ENCODE measurements at regions not wholly inside any gene's neighbourhood (a gene's known extent, or its start where the extent isn't known, plus 50 kb on each side); places are given as distances from the start of the nearest gene placed in this dataset.

GRCh38 chr21:35489389-35489980, 440.4 kb upstream of the RUNX1 start:
- TF ChIP-seq CTCF (IDR thresholded peaks at IDR 0.05) = no peak
- TF ChIP-seq SMC3 (IDR thresholded peaks at IDR 0.05) = no peak
- no peak for TF ChIP-seq PBX3 (IDR thresholded peaks at IDR 0.05)
- no peak for TF ChIP-seq BHLHE40 (IDR thresholded peaks at IDR 0.05; ENCODE audit: low read depth, low read length)
- TF ChIP-seq, protein P1, sequence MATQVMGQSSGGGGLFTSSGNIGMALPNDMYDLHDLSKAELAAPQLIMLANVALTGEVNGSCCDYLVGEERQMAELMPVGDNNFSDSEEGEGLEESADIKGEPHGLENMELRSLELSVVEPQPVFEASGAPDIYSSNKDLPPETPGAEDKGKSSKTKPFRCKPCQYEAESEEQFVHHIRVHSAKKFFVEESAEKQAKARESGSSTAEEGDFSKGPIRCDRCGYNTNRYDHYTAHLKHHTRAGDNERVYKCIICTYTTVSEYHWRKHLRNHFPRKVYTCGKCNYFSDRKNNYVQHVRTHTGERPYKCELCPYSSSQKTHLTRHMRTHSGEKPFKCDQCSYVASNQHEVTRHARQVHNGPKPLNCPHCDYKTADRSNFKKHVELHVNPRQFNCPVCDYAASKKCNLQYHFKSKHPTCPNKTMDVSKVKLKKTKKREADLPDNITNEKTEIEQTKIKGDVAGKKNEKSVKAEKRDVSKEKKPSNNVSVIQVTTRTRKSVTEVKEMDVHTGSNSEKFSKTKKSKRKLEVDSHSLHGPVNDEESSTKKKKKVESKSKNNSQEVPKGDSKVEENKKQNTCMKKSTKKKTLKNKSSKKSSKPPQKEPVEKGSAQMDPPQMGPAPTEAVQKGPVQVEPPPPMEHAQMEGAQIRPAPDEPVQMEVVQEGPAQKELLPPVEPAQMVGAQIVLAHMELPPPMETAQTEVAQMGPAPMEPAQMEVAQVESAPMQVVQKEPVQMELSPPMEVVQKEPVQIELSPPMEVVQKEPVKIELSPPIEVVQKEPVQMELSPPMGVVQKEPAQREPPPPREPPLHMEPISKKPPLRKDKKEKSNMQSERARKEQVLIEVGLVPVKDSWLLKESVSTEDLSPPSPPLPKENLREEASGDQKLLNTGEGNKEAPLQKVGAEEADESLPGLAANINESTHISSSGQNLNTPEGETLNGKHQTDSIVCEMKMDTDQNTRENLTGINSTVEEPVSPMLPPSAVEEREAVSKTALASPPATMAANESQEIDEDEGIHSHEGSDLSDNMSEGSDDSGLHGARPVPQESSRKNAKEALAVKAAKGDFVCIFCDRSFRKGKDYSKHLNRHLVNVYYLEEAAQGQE (IDR thresholded peaks at IDR 0.05) = no peak
- TF ChIP-seq JUN (IDR thresholded peaks at IDR 0.05) = no peak
- TF ChIP-seq MYC (IDR thresholded peaks at IDR 0.05; ENCODE audit: borderline replicate concordance, low read length) = no peak
- TF ChIP-seq SREBF2 (IDR thresholded peaks at IDR 0.05) = no peak
- no peak for TF ChIP-seq MAFK (IDR thresholded peaks at IDR 0.05; ENCODE audit: partially characterized antibody)
- TF ChIP-seq NR3C1 (IDR thresholded peaks at IDR 0.05) = no peak
- TF ChIP-seq, protein P2, sequence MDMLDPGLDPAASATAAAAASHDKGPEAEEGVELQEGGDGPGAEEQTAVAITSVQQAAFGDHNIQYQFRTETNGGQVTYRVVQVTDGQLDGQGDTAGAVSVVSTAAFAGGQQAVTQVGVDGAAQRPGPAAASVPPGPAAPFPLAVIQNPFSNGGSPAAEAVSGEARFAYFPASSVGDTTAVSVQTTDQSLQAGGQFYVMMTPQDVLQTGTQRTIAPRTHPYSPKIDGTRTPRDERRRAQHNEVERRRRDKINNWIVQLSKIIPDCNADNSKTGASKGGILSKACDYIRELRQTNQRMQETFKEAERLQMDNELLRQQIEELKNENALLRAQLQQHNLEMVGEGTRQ (IDR thresholded peaks at IDR 0.05) = no peak
- TF ChIP-seq CEBPB (IDR thresholded peaks at IDR 0.05) = no peak
- TF ChIP-seq HOXB13 (CRISPR knock-in tag; IDR thresholded peaks at IDR 0.05; ENCODE audit: low read depth) = no peak

Data from A549 (cell line).